DND-41 (cell line): ENCODE measurements at regions not wholly inside any gene's neighbourhood (a gene's known extent, or its start where the extent isn't known, plus 50 kb on each side); places are given as distances from the start of the nearest gene placed in this dataset.

Experiments used
- CTCF ChIP-seq: IDR thresholded peaks from 2 replicates; pipeline ENCODE4 v1.5.1; 2012; ENCODE audit warnings: borderline replicate concordance, low read length, moderate library complexity, mild to moderate bottlenecking; ENCODE audit not compliant: poor library complexity, severe bottlenecking; ENCODE audit errors: extremely low read depth
- EZH2 ChIP-seq: IDR thresholded peaks from 3 replicates; pipeline ENCODE4 v1.6.1; 2012; ENCODE audit warnings: borderline replicate concordance, low read depth, mild to moderate bottlenecking, moderate library complexity, low read length, inconsistent platforms; ENCODE audit not compliant: severe bottlenecking

DNA sequence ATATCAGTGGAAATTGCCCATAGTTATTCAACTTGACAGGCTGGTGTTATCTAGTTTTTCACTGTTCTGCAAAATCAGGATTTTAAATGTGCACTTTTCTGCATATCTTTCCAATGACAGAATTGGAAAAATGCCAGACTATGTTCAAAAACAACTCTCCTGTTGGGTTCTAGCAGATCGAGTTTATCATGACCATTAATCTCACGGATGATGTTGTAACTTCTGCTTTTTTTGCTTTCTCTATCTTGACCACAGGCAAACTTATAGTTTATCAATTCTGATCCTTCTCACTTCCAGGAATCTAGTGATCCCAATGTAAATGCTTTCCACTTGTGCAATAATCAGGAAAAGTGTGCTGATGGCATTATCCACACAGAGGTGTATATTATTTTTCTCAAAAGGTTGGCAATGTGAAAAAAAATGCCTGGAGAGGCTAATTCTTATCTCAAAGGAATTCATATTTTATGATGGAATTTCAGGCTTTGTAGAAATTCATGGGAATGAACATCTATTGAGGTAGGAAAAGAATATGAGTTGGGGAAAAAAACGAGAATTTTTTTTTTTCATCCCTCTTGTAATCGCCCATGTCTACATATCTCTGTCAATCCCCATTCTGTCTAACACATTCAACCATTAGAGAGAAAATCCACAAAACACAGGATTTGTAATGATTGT lies 73.6 kb upstream of the DAB2 start:
- TF ChIP-seq CTCF (no peak), EZH2 (no peak)
